ENCODE measurements at regions not wholly inside any gene's neighbourhood (a gene's known extent, or its start where the extent isn't known, plus 50 kb on each side); places are given as distances from the start of the nearest gene placed in this dataset.

DNA sequence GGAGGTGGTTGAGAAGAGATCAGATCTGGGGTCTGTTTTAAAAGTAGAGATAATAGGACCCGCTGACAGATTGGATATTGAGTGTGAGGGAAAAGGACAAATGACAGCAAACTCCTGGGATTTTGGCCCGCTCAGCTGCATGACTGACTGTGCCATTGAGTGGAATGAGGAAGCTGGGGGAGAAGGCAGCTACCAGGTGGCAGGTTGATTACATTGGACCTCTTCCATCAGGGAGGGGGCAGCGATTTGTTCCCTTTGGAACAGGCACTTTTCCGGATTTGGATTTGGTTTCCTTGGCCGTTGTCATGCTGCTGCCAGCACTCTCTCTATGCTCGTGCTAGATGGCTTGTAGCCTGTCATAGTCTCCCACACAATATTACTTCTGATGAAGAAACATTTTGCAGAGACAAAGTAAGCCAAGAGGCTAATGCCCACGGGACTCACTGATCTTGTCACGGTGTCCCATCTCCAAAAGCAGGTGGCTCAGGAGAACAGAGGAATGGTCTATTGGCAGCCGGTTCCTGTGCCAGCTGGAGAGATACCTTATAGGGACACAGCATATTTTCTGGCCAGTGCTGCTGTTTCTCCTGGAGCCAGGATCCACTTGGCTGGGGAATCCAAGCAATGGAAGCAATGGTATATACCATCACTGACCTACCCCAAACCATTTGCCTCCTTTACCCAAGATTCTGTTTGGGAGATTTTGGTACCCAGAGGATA lies 69.1 kb upstream of the WAC start (continued):
- TF ChIP-seq POU5F1 (IDR thresholded peaks at IDR 0.05; ENCODE audit: low read depth, low read length) (no peak), JUN (IDR thresholded peaks at IDR 0.05; ENCODE audit: low read depth, low read length) (no peak)

All from H1 (cell line).